T-helper 17 cell (primary cell): ENCODE measurements at regions not wholly inside any gene's neighbourhood (a gene's known extent, or its start where the extent isn't known, plus 50 kb on each side); places are given as distances from the start of the nearest gene placed in this dataset.
"Not testable (repeated sequence)": the region's sequence is repeated elsewhere in the genome, so short reads cannot be mapped to it uniquely, and the experiment has no call there.

Source experiments
- ATAC-seq: fragments of 150-1000 bp; cut with Tn5 transposase; 2 replicates; pipeline ENCODE4 v1.10.0; 2021; ENCODE audit warnings: mild to moderate bottlenecking, moderate library complexity
- DNase-seq, 3 donors: peaks; one replicate each; pipeline versions ENCODE4 v3.0.0 to v3.0.0-alpha.2; 2020 to 2021
- H3K9me3 ChIP-seq: one replicate; pipeline ENCODE4 v1.7.0; 2013; ENCODE audit warnings: low read length, mild to moderate bottlenecking; ENCODE audit not compliant: control insufficient read depth, poor library complexity, severe bottlenecking
- H3K27ac Mint-ChIP-seq: one replicate; pipeline ENCODE4 v1.8.0; 2022; ENCODE audit warnings: mild to moderate bottlenecking, moderate library complexity, mixed read lengths
- H3K27me3 Mint-ChIP-seq: one replicate; pipeline ENCODE4 v1.8.0; 2022; ENCODE audit warnings: mixed read lengths
- H3K36me3 Mint-ChIP-seq: one replicate; pipeline ENCODE4 v1.8.0; 2022; ENCODE audit warnings: low read depth, mixed read lengths
- H3K4me1 Mint-ChIP-seq: one replicate; pipeline ENCODE4 v1.8.0; 2022; ENCODE audit warnings: mild to moderate bottlenecking, mixed read lengths
- H3K4me3 Mint-ChIP-seq: one replicate; pipeline ENCODE4 v1.8.0; 2022; ENCODE audit warnings: mild to moderate bottlenecking, moderate library complexity, mixed read lengths

DNA sequence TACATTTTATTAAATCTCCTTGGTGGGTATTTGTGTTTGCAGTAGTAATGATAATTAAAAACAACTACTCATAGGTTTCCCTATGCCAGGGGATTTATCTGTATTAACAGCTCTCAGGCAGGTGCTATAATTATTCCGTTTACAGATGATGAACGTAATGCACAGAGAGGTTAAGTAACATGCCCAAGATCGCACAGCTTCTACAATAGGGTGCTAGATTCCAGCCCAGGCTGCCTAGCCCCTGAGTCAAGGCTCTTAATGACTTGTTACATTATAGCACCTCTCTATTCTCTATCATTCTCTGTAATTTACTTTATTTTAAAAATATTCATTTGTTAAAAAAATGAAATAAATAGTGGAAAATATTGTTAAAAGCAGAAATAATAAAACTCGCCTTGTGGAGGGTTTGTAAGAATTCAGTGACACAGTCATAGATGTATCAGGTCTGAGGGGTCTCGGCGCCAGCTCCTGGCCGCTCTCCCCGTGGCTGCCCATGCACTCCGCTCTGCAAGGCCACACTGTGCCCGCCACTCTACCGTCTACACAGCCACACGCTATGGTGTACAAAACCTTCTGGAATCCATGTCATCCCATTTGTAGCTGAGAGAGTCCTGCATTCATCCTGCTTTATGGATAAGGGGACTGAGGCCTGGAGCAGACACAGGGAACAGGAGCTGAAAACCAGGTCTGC lies 562.2 kb downstream of the MATN1 start:
- Mint-ChIP-seq H3K27ac (no peak overlapping the region), H3K4me1 (peaks cover 3% of the 10 kb centered on the region), H3K4me3 (no peak overlapping the region), H3K27me3 (peaks cover 61% of the 10 kb centered on the region), H3K36me3 (peaks cover 2% of the 10 kb centered on the region)
- no peaks in the 10 kb centered on the region for H3K9me3 ChIP-seq
- DNase-seq (no peak), ATAC-seq (no peak)

DNA sequence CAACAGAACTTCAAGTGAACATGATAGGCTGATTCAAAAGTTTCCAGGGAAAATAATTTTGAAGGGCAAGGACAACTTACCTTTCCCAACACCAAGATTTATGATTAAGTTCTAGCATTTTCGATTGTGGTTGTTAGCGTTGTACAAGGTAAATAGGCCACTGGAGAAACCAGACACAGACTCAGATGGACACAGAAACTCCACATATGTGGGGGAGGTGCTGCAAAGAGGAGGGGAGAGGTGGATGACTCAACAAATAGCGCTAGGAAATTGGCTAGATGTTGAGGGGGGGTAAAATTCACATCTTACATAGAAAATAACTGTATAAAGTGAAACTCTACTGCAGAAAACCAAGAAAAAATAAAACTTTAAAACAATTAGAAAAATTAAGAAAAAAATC lies 564.4 kb downstream of the MATN1 start:
- no peaks in the 10 kb centered on the region for H3K4me1 Mint-ChIP-seq
- no peak overlapping the region for H3K4me3 Mint-ChIP-seq
- peaks cover 2% of the 10 kb centered on the region for H3K36me3 Mint-ChIP-seq
- no peaks in the 10 kb centered on the region for H3K9me3 ChIP-seq
- no peak overlapping the region for H3K27ac Mint-ChIP-seq
- ATAC-seq (no peak), DNase-seq (no peak)
- peaks cover 51% of the 10 kb centered on the region for H3K27me3 Mint-ChIP-seq

DNA sequence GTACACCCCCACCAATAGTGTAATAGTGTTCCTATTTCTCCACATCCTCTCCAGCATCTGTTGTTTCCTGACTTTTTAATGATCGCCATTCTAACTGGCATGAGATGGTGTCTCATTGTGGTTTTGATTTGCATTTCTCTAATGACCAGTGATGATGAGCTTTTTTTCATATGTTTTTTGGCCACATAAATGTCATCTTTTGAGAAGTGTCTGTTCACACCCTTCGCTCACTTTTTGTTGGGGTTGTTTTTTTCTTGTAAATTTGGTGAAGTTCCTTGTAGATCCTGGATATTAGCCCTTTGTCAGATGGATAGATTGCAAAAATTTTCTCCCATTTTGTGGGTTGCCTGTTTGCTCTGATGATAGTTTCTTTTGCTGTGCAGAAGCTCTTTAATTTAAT lies 567.7 kb downstream of the MATN1 start:
- not testable (repeated sequence) for H3K27ac Mint-ChIP-seq, H3K4me3 Mint-ChIP-seq, H3K36me3 Mint-ChIP-seq, H3K9me3 ChIP-seq, ATAC-seq, H3K4me1 Mint-ChIP-seq, DNase-seq
- H3K27me3 Mint-ChIP-seq: peaks cover 24% of the 10 kb centered on the region

DNA sequence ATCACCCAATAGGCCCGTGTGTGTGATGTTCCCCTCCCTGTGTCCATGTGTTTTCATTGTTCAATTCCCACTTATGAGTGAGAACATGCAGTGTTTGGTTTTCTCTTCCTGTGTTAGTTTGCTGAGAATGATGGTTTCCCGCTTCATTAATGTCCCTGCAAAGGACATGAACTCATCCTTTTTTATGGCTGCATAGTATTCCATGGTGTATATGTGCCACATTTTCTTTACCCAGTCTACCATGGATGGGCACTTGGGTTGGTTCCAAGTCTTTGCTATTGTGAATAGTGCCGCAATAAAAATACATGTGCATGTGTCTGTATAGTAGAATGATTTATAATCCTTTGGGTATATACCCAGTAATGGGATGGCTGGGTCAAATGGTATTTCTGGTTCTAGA lies 568.1 kb downstream of the MATN1 start:
- H3K36me3 Mint-ChIP-seq, H3K27ac Mint-ChIP-seq, H3K4me1 Mint-ChIP-seq, H3K4me3 Mint-ChIP-seq, ATAC-seq, H3K9me3 ChIP-seq, DNase-seq: not testable (repeated sequence)
- peaks cover 24% of the 10 kb centered on the region for H3K27me3 Mint-ChIP-seq

DNA sequence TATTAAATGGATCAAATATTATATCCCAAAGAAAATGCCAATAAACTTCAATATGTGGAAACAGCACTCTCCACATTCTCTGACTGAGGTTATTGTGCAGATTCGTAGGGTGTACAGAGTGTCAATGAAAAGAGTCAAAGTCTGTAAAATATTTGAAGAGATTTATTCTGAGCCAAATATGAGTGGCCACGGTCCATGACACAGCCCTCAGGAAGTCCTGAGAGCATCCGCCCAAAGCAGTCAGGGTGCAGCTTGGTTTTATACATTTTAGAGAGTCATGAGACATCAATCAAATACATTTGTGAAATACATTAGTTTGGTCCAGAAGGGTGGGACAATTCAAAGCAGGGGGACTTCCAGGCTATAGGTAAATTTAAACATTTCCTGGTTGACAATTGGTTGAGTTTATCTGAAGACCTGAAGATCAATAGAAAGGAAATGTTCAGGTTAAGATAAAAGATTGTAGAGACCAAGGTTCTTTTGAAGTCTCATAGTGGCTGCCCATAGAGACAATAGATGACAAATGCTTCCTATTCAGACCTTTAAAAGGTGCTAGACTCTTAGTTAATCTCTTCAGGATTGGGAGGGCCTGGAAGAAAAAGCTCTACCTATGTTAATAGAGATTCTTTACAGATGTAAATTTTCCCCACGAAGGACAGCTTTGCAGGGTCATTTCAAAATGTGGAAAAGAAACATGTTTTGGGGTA lies 569.5 kb downstream of the MATN1 start:
- no peak overlapping the region for H3K27ac Mint-ChIP-seq
- DNase-seq: no peak
- peaks cover 4% of the 10 kb centered on the region for H3K4me1 Mint-ChIP-seq
- no peak for ATAC-seq
- H3K4me3 Mint-ChIP-seq: no peak overlapping the region
- peaks cover 2% of the 10 kb centered on the region for H3K36me3 Mint-ChIP-seq
- H3K9me3 ChIP-seq: no peaks in the 10 kb centered on the region
- H3K27me3 Mint-ChIP-seq: peaks cover 16% of the 10 kb centered on the region

DNA sequence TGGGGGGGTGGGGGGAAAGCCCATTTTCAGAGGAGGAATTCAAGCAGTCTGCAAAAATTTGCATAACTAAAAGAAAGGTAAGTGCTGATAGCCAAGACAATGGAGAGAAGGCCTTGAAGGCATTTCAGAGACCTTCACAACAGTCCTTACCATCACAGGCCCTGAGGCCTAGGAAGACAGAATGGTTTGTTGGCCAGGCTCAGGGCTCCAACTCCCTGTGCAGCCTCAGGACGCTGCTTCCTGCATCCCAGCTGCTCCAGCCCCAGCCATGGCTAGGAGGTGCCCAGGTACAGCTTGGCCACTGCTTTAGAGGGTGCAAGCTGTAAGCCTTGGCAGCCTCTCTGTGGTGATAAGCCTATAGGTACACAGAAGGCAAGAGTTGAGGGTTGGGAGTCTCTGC lies 571.6 kb downstream of the MATN1 start:
- peaks cover 3% of the 10 kb centered on the region for H3K27me3 Mint-ChIP-seq
- peaks cover 4% of the 10 kb centered on the region for H3K4me1 Mint-ChIP-seq
- H3K9me3 ChIP-seq: no peaks in the 10 kb centered on the region
- no peak overlapping the region for H3K27ac Mint-ChIP-seq
- H3K4me3 Mint-ChIP-seq: no peak overlapping the region
- ATAC-seq (no peak), DNase-seq (no peak)
- peaks cover 2% of the 10 kb centered on the region for H3K36me3 Mint-ChIP-seq

DNA sequence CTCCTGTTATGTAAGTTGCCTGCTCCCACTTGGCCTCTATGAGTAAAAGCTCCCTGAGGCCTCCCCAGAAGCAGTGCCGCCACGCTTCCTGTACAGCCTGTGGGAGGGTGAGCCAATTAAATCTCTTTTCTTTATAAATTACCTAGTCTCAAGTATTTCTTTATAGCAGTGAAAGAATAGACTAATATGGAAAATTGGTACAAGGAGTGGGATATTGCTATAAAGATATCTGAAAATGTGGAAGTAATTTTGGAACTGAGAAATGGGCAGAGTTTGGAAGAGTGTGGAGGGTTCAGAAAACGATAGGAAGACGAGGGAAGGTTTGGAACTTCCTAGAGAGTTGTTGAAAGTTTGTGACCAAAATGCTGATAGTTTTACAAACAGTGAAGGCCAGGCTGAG lies 572.3 kb downstream of the MATN1 start:
- no peak for ATAC-seq
- no peak for DNase-seq
- no peak overlapping the region for H3K27ac Mint-ChIP-seq
- H3K4me1 Mint-ChIP-seq: peaks cover 4% of the 10 kb centered on the region
- H3K9me3 ChIP-seq: no peaks in the 10 kb centered on the region
- H3K27me3 Mint-ChIP-seq: no peaks in the 10 kb centered on the region
- H3K36me3 Mint-ChIP-seq: peaks cover 2% of the 10 kb centered on the region
- no peak overlapping the region for H3K4me3 Mint-ChIP-seq

DNA sequence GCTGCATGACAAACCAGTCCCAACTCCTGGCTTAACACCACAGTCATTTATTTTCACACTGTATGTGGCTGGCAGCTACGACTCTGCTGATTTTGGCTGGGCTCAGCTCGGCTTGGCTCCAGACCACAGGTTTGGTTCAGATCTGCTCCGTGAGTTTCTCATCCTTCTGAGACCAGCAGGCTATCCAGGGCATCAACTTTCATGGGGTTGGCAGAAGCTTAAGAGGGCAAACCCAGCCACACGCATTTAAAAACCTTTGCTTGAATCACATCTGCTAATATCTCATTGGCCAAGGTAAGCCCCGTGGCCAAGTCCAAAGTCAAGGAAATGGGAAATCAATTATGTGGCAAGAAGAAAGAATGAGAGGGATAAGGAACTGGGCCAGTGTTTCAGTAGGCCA lies 574.2 kb downstream of the MATN1 start:
- DNase-seq (no peak), ATAC-seq (no peak)
- H3K9me3 ChIP-seq: no peaks in the 10 kb centered on the region
- H3K4me1 Mint-ChIP-seq: peaks cover 4% of the 10 kb centered on the region
- no peak overlapping the region for H3K4me3 Mint-ChIP-seq
- H3K36me3 Mint-ChIP-seq: peaks cover 2% of the 10 kb centered on the region
- peaks cover 17% of the 10 kb centered on the region for H3K27me3 Mint-ChIP-seq
- H3K27ac Mint-ChIP-seq: no peak overlapping the region

DNA sequence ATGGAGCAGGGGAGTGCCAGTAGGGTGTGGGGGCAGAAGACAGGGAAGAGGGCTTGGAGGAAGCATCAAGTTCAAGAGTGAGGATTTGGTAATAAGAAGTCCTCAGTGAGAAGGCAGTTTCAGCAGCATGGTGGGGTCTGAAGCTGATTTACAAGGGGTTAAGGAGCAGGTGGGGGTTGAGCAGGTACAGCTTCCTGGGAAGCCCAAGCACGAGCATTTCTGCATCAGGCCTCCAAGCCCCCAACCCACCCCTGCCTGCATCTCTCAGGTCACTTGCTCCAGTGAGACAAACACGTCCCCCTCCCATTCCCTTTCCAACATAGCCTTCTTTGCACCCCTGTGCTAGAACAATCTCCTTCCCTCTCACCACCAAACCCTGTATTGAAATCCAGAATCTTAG lies 574.7 kb downstream of the MATN1 start:
- no peak for DNase-seq
- Mint-ChIP-seq H3K27ac (no peak overlapping the region), H3K4me1 (peaks cover under 1% of the 10 kb centered on the region), H3K4me3 (no peak overlapping the region), H3K36me3 (peaks cover 2% of the 10 kb centered on the region), H3K27me3 (peaks cover 21% of the 10 kb centered on the region)
- no peak for ATAC-seq
- H3K9me3 ChIP-seq: no peaks in the 10 kb centered on the region

DNA sequence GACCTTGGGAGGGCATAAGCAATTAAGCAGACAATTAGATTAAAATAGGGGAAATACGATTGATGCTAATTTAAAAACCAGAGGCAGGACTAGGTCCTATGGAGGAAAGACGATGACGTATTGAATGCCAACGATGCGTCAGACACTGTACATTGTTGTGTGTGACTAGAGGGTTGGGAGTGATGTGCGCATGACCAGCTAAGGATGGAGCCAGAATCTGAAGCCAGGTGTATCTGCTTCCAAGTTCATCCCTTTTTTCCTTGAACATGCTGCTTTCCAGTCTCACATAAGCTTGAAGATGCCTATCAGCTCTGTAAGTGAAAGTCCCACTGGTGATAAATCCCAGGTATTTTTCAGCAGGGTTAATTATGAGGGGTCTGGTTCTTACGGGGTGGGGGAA lies 576.2 kb downstream of the MATN1 start:
- ATAC-seq (no peak), DNase-seq (no peak)
- no peaks in the 10 kb centered on the region for H3K9me3 ChIP-seq
- Mint-ChIP-seq H3K4me1 (no peaks in the 10 kb centered on the region), H3K4me3 (no peak overlapping the region), H3K27ac (no peak overlapping the region), H3K36me3 (peaks cover 2% of the 10 kb centered on the region), H3K27me3 (peaks cover 21% of the 10 kb centered on the region)

DNA sequence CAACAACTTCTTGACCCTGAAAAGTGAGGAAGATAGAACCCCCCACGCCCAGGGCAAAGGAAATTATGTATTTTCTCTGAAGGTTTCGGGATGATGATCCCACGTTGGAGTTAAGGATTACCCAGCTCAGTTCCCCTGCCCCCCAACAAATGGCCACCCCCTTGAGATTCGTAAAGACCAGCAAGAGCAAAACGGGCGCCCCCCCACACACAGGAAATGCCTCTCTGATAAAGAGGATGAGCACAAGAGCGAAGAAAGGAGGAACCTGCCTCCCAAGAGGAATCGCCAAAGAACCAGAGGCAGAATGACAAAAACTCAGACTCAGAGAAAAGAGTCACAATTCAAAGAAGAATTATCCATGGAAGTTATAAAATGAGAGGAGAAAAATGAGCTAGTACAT lies 576.9 kb downstream of the MATN1 start:
- peaks cover 21% of the 10 kb centered on the region for H3K27me3 Mint-ChIP-seq
- no peaks in the 10 kb centered on the region for H3K9me3 ChIP-seq
- H3K27ac Mint-ChIP-seq: no peak overlapping the region
- H3K36me3 Mint-ChIP-seq: peaks cover under 1% of the 10 kb centered on the region
- DNase-seq: no peak
- ATAC-seq: no peak
- no peaks in the 10 kb centered on the region for H3K4me1 Mint-ChIP-seq
- H3K4me3 Mint-ChIP-seq: no peak overlapping the region

DNA sequence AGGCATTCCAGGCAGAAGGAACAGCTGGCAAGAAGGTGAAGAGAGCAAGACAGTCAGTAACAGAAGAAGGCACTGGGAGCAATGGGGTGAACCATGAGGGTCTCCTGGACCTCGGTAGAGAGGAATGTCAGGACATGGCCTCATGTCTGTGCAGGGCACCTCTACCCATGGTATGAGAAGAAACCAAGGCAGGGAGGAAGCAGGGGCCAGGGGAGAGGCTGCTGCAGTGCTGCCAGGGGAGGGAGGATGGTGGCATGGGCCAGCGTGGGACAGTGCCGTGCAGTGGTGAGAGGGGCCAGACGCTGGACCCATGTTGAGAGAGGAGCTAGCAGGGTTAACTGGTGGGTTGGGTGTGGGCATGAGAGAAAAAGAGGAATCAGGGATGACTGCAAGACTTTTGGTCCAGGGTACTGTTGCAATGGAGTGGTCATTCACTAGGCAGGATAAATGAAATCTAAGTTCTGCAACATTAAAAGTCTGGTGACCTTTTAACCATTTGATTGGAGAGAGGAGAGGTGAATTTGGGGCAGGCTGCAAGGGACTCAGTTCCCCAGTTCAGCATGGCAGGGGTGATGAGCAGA lies 577.6 kb downstream of the MATN1 start:
- Mint-ChIP-seq H3K27me3 (peaks cover 21% of the 10 kb centered on the region), H3K4me1 (no peaks in the 10 kb centered on the region), H3K36me3 (no peaks in the 10 kb centered on the region), H3K4me3 (no peak overlapping the region), H3K27ac (no peak overlapping the region)
- H3K9me3 ChIP-seq: no peaks in the 10 kb centered on the region
- DNase-seq (no peak), ATAC-seq (no peak)

DNA sequence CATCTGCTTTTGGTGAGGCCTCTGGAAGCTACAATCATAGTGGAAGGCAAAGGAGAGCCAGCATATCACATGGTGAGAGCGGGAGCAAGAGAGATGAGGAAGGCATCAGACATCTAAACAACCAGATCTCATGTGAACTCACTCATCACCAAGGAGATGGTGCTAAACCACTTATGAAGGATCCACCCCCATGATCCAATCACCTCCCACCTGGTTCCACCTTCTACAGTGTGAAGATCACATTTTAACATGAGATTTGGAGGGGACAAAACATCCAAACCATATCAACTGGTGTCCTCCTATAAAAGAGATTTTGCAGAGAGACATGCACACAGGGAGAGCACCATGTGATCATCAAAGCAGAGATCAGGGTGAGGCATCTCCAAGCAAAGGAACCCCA lies 578.6 kb downstream of the MATN1 start:
- DNase-seq (no peak), ATAC-seq (no peak)
- peaks cover 21% of the 10 kb centered on the region for H3K27me3 Mint-ChIP-seq
- no peaks in the 10 kb centered on the region for H3K4me1 Mint-ChIP-seq
- no peak overlapping the region for H3K27ac Mint-ChIP-seq
- no peak overlapping the region for H3K4me3 Mint-ChIP-seq
- no peaks in the 10 kb centered on the region for H3K36me3 Mint-ChIP-seq
- no peaks in the 10 kb centered on the region for H3K9me3 ChIP-seq

DNA sequence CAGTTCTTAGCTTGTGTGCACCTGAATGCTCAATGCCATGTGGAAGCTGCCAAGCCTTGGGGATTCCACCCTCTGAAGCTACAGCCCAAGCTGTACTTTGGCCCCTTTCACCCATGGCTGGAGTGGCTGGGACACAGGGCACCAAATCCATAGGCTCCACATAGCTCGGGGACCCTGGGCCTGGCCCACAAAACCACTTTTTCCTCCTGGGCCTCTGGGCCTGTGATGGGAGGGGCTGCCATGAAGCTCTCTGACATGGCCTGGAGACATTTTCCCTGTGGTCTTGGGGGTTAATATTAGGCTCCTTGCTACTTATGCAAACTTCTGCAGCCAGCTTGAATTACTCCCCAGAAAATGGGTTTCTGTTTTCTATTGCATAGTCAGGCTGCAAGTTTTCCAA lies 579.9 kb downstream of the MATN1 start:
- ATAC-seq (no peak), DNase-seq (no peak)
- peaks cover 21% of the 10 kb centered on the region for H3K27me3 Mint-ChIP-seq
- H3K27ac Mint-ChIP-seq: no peak overlapping the region
- no peak overlapping the region for H3K4me3 Mint-ChIP-seq
- H3K4me1 Mint-ChIP-seq: no peaks in the 10 kb centered on the region
- no peaks in the 10 kb centered on the region for H3K9me3 ChIP-seq
- no peaks in the 10 kb centered on the region for H3K36me3 Mint-ChIP-seq
